Neural cell (in vitro differentiated cells): ENCODE measurements at regions not wholly inside any gene's neighbourhood (a gene's known extent, or its start where the extent isn't known, plus 50 kb on each side); places are given as distances from the start of the nearest gene placed in this dataset.

Experiments used
- H2AFZ ChIP-seq: fragments of 200-600, 300-800 bp; sonication (generic), shearing (Covaris generic); 2 replicates; pipeline ENCODE4 v1.6.0; 2014; ENCODE audit warnings: low read depth, mild to moderate bottlenecking, antibody characterized with exemption, low read length, moderate library complexity
- H3F3A ChIP-seq: fragments of 200-600 bp; shearing (Covaris generic); 2 replicates; pipeline ENCODE4 v1.6.1; 2016; ENCODE audit warnings: mild to moderate bottlenecking, moderate library complexity, mixed read lengths, antibody characterized with exemption, low read length; ENCODE audit not compliant: insufficient read depth, poor library complexity, severe bottlenecking
- H3K27ac ChIP-seq: fragments of 200-600, 300-800 bp; sonication (generic), shearing (Covaris generic); 2 replicates; pipeline ENCODE4 v1.5.1; 2014; ENCODE audit warnings: mild to moderate bottlenecking, low read length, moderate library complexity
- H3K27me3 ChIP-seq: fragments of 300-800, 200-600 bp; sonication (generic), shearing (Covaris generic); 2 replicates; pipeline ENCODE4 v1.6.0; 2014; ENCODE audit warnings: mild to moderate bottlenecking, low read depth, low read length, moderate library complexity; ENCODE audit not compliant: insufficient read depth
- H3K36me3 ChIP-seq: fragments of 300-800, 200-600 bp; sonication (generic), shearing (Covaris generic); 2 replicates; pipeline ENCODE4 v1.5.1; 2014; ENCODE audit warnings: mild to moderate bottlenecking, antibody characterized with exemption, low read length, moderate library complexity; ENCODE audit not compliant: insufficient read depth
- H3K4me2 ChIP-seq: fragments of 300-800, 200-600 bp; sonication (generic), shearing (Covaris generic); 2 replicates; pipeline ENCODE4 v1.6.0; 2014; ENCODE audit warnings: mild to moderate bottlenecking, low read length
- H3K4me3 ChIP-seq: fragments of 300-800, 200-600 bp; sonication (generic), shearing (Covaris generic); 2 replicates; pipeline ENCODE4 v1.5.1; 2014; ENCODE audit warnings: mild to moderate bottlenecking, low read length, moderate library complexity
- H3K79me2 ChIP-seq: fragments of 200-600 bp; shearing (Covaris generic); replicated peaks from 2 replicates; pipeline ENCODE4 v1.6.0; 2014; ENCODE audit warnings: mild to moderate bottlenecking, low read length, moderate library complexity; ENCODE audit not compliant: insufficient read depth
- H3K9ac ChIP-seq: fragments of 300-800, 200-600 bp; sonication (generic), shearing (Covaris generic); 2 replicates; pipeline ENCODE4 v1.6.1; 2016; ENCODE audit warnings: mild to moderate bottlenecking, low read length, mixed read lengths
- H3K9me2 ChIP-seq: fragments of 200-600 bp; shearing (Covaris generic); 2 replicates; pipeline ENCODE4 v1.6.1; 2016; ENCODE audit warnings: mild to moderate bottlenecking, low read length, mixed read lengths; ENCODE audit not compliant: insufficient read depth
- H3K9me3 ChIP-seq: fragments of 200-600, 300-800 bp; sonication (generic), shearing (Covaris generic); 2 replicates; pipeline ENCODE4 v1.6.1; 2016; ENCODE audit warnings: mild to moderate bottlenecking, mixed run types, low read length, moderate library complexity, mixed read lengths
- H4K20me1 ChIP-seq: fragments of 200-600 bp; shearing (Covaris generic); 2 replicates; pipeline ENCODE4 v1.6.1; 2016; ENCODE audit warnings: mild to moderate bottlenecking, mixed run types; ENCODE audit not compliant: insufficient read depth
- EP300 ChIP-seq: fragments of 450-650 bp; conservative IDR thresholded peaks from 2 replicates; pipeline ENCODE4 v1.6.1; 2014; ENCODE audit warnings: antibody characterized with exemption, mild to moderate bottlenecking, moderate library complexity; ENCODE audit not compliant: poor library complexity, severe bottlenecking
- EZH2 ChIP-seq: fragments of 200-600, 300-800 bp; shearing (Covaris generic), sonication (generic); IDR thresholded peaks from 2 replicates; pipeline ENCODE4 v1.6.1; 2014; ENCODE audit warnings: antibody characterized with exemption, low read length, borderline replicate concordance, mild to moderate bottlenecking; ENCODE audit not compliant: insufficient read depth, poor library complexity, severe bottlenecking
- MXI1 ChIP-seq: fragments of 450-650 bp; conservative IDR thresholded peaks from 2 replicates; pipeline ENCODE4 v1.6.1; 2014; ENCODE audit warnings: antibody characterized with exemption, mild to moderate bottlenecking; ENCODE audit not compliant: poor library complexity, severe bottlenecking
- POLR2AphosphoS5 ChIP-seq: IDR thresholded peaks from 2 replicates; pipeline ENCODE4 v1.6.1; 2012
- RAD21 ChIP-seq: fragments of 450-650 bp; conservative IDR thresholded peaks from 2 replicates; pipeline ENCODE4 v1.6.1; 2014; ENCODE audit warnings: antibody characterized with exemption, mild to moderate bottlenecking, moderate library complexity
- SMC3 ChIP-seq: fragments of 450-650 bp; conservative IDR thresholded peaks from 2 replicates; pipeline ENCODE4 v1.6.1; 2014; ENCODE audit warnings: antibody characterized with exemption, mild to moderate bottlenecking, moderate library complexity; ENCODE audit not compliant: poor library complexity
- TAF1 ChIP-seq: IDR thresholded peaks from 2 replicates; pipeline ENCODE4 v1.6.1; 2012; ENCODE audit warnings: low read depth
- TF ChIP-seq, protein P1 (sequence below): IDR thresholded peaks from 2 replicates; pipeline ENCODE4 v1.6.1; 2012; ENCODE audit warnings: borderline replicate concordance
- TF ChIP-seq, protein P2 (sequence below): fragments of 450-650 bp; IDR thresholded peaks from 2 replicates; pipeline ENCODE4 v1.5.1; 2014; ENCODE audit warnings: antibody characterized with exemption, mild to moderate bottlenecking, moderate library complexity; ENCODE audit not compliant: poor library complexity, severe bottlenecking

DNA sequence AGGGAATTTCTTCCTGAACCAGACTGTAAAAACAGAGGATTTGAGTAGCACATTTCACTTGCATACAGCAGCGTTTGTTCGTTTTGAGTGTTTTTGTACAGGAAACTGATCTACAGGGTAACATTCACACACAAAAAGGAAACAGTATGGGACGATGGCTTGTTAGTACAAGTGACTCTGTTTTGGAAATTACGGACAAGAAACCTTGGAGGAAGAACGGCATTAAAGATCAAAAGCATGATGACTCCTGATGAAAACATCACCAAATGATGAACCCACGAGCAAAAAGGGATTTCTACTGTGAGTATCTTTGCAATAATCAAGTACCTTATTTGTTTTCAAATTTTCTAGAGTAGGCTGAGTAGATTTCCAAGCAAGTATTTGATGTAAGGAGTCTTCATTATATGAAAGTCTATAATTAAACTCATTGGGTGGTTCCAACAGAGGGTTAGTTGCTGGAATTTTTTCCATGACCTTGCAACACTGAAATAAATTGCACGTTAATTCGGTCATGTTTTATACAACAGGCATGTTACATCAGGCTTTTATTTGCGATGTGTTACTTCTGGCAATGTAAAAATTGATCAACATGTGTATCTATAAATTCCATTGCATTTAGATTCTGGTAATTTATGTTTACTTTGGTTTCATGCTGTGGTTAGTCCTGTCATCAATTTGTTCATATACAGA lies 76.7 kb upstream of the KCNK2 start:
- Histone ChIP-seq H4K20me1 (no peaks in the 10 kb centered on the region), H3F3A (no peaks in the 10 kb centered on the region), H3K4me2 (no peak overlapping the region), H3K9ac (no peak overlapping the region), H3K79me2 (no peaks in the 10 kb centered on the region), H3K9me3 (no peaks in the 10 kb centered on the region), H3K27ac (no peak overlapping the region), H3K9me2 (no peaks in the 10 kb centered on the region), H3K27me3 (no peaks in the 10 kb centered on the region), H3K4me3 (no peak overlapping the region), H3K36me3 (no peaks in the 10 kb centered on the region), H2AFZ (no peak overlapping the region)
- TF ChIP-seq EZH2 (no peak), SMC3 (no peak), RAD21 (no peak), POLR2AphosphoS5 (no peak), TAF1 (no peak)
- TF ChIP-seq, protein P1, sequence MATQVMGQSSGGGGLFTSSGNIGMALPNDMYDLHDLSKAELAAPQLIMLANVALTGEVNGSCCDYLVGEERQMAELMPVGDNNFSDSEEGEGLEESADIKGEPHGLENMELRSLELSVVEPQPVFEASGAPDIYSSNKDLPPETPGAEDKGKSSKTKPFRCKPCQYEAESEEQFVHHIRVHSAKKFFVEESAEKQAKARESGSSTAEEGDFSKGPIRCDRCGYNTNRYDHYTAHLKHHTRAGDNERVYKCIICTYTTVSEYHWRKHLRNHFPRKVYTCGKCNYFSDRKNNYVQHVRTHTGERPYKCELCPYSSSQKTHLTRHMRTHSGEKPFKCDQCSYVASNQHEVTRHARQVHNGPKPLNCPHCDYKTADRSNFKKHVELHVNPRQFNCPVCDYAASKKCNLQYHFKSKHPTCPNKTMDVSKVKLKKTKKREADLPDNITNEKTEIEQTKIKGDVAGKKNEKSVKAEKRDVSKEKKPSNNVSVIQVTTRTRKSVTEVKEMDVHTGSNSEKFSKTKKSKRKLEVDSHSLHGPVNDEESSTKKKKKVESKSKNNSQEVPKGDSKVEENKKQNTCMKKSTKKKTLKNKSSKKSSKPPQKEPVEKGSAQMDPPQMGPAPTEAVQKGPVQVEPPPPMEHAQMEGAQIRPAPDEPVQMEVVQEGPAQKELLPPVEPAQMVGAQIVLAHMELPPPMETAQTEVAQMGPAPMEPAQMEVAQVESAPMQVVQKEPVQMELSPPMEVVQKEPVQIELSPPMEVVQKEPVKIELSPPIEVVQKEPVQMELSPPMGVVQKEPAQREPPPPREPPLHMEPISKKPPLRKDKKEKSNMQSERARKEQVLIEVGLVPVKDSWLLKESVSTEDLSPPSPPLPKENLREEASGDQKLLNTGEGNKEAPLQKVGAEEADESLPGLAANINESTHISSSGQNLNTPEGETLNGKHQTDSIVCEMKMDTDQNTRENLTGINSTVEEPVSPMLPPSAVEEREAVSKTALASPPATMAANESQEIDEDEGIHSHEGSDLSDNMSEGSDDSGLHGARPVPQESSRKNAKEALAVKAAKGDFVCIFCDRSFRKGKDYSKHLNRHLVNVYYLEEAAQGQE = no peak
- TF ChIP-seq, protein P2, sequence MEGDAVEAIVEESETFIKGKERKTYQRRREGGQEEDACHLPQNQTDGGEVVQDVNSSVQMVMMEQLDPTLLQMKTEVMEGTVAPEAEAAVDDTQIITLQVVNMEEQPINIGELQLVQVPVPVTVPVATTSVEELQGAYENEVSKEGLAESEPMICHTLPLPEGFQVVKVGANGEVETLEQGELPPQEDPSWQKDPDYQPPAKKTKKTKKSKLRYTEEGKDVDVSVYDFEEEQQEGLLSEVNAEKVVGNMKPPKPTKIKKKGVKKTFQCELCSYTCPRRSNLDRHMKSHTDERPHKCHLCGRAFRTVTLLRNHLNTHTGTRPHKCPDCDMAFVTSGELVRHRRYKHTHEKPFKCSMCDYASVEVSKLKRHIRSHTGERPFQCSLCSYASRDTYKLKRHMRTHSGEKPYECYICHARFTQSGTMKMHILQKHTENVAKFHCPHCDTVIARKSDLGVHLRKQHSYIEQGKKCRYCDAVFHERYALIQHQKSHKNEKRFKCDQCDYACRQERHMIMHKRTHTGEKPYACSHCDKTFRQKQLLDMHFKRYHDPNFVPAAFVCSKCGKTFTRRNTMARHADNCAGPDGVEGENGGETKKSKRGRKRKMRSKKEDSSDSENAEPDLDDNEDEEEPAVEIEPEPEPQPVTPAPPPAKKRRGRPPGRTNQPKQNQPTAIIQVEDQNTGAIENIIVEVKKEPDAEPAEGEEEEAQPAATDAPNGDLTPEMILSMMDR = no peak

- Histone ChIP-seq H3K4me3 (no peak overlapping the region), H3K9ac (no peak overlapping the region), H4K20me1 (no peaks in the 10 kb centered on the region), H3K79me2 (no peaks in the 10 kb centered on the region), H3K4me2 (no peak overlapping the region), H3K9me2 (no peaks in the 10 kb centered on the region), H3K36me3 (no peaks in the 10 kb centered on the region), H3K27me3 (no peaks in the 10 kb centered on the region), H3K27ac (no peak overlapping the region), H2AFZ (no peak overlapping the region), H3F3A (no peaks in the 10 kb centered on the region), H3K9me3 (no peaks in the 10 kb centered on the region)
- TF ChIP-seq RAD21 = no peak
- TF ChIP-seq TAF1 = no peak
- TF ChIP-seq MXI1 = no peak
- TF ChIP-seq, protein P1 = no peak
- TF ChIP-seq POLR2AphosphoS5 = no peak
- TF ChIP-seq EZH2 = no peak
- TF ChIP-seq SMC3 = no peak
- TF ChIP-seq EP300 = no peak
- TF ChIP-seq, protein P2 = no peak
Observed at GRCh38 chr1:215007880-215008279, 74.7 kb upstream of the KCNK2 start.
